GM12875 (cell line): ENCODE measurements at regions not wholly inside any gene's neighbourhood (a gene's known extent, or its start where the extent isn't known, plus 50 kb on each side); places are given as distances from the start of the nearest gene placed in this dataset.
"Not testable (repeated sequence)": the region's sequence is repeated elsewhere in the genome, so short reads cannot be mapped to it uniquely, and the experiment has no call there.

Source experiments
- H3K4me3 ChIP-seq: one replicate; pipeline ENCODE4 v1.5.1; 2011; ENCODE audit warnings: low read depth, low read length, control low read depth
- CTCF ChIP-seq: IDR thresholded peaks from 2 replicates; pipeline ENCODE4 v1.5.1; 2011; ENCODE audit warnings: low read depth, mild to moderate bottlenecking, control low read depth, inconsistent platforms, low read length, moderate library complexity, borderline replicate concordance; ENCODE audit not compliant: insufficient read depth

GRCh38 chr3:145259166-145259880 lies 901.7 kb downstream of the PLOD2 start:
- H3K4me3 ChIP-seq = no peak overlapping the region
- no peak for TF ChIP-seq CTCF

- not testable (repeated sequence) for H3K4me3 ChIP-seq
Measured at GRCh38 chr3:145263458-145263857, 897.5 kb downstream of the PLOD2 start.

- TF ChIP-seq CTCF = no peak
- H3K4me3 ChIP-seq = no peak overlapping the region
Measured at GRCh38 chr3:145266368-145266767, 894.6 kb downstream of the PLOD2 start.

GRCh38 chr3:145269106-145269505 lies 891.9 kb downstream of the PLOD2 start:
- H3K4me3 ChIP-seq = no peak overlapping the region
- TF ChIP-seq CTCF = no peak

GRCh38 chr3:145272684-145273083 lies 888.3 kb downstream of the PLOD2 start:
- TF ChIP-seq CTCF = no peak
- no peak overlapping the region for H3K4me3 ChIP-seq

GRCh38 chr3:145282505-145282904 lies 878.5 kb downstream of the PLOD2 start:
- TF ChIP-seq CTCF = no peak
- no peak overlapping the region for H3K4me3 ChIP-seq

GRCh38 chr3:145286937-145287336 lies 874.0 kb downstream of the PLOD2 start:
- TF ChIP-seq CTCF = no peak
- H3K4me3 ChIP-seq = no peak overlapping the region
